OCI-LY7 (cell line): ENCODE measurements at regions not wholly inside any gene's neighbourhood (a gene's known extent, or its start where the extent isn't known, plus 50 kb on each side); places are given as distances from the start of the nearest gene placed in this dataset.

Source experiments
- BruUV-seq: library from RNA; stranded (reverse); fragments of 400-500 nt; replicated peaks from 2 replicates; lab custom pipeline; 2021; lab: Mats Ljungman, UMichigan
- CTCF ChIA-PET: fragments of 300-600 bp; sonication (Branson Sonifier 250); formaldehyde crosslinking; loops from one replicate; lab custom pipeline; 2022; ENCODE audit warnings: antibody characterized with exemption; ENCODE audit not compliant: unreplicated experiment; lab: Charles Lee
- POLR2A ChIA-PET: fragments of 300-600 bp; sonication (Branson Sonifier 250); formaldehyde crosslinking; loops from one replicate; lab custom pipeline; 2022; ENCODE audit warnings: antibody characterized with exemption; lab: Charles Lee
- DNase-seq: peaks from one replicate; pipeline ENCODE4 v3.0.0-alpha.2; 2015; ENCODE audit warnings: low spot score
- H2AFZ ChIP-seq: fragments of 200-600 bp; sonication (generic), shearing (Covaris generic); 2 replicates; pipeline ENCODE4 v1.6.1; 2014; ENCODE audit warnings: mild to moderate bottlenecking, antibody characterized with exemption, low read length, moderate library complexity
- H3K27ac ChIP-seq: fragments of 200-600 bp; sonication (generic); 2 replicates; pipeline ENCODE4 v1.5.1; 2014; ENCODE audit warnings: mixed run types, low read depth, mild to moderate bottlenecking, moderate library complexity, low read length, inconsistent platforms; ENCODE audit not compliant: poor library complexity, severe bottlenecking
- H3K36me3 ChIP-seq: fragments of 200-600 bp; sonication (generic); 2 replicates; pipeline ENCODE4 v1.6.1; 2014; ENCODE audit warnings: mild to moderate bottlenecking, antibody characterized with exemption, low read length, moderate library complexity, mixed read lengths; ENCODE audit not compliant: insufficient read depth
- H3K4me1 ChIP-seq: fragments of 200-600 bp; sonication (generic); 2 replicates; pipeline ENCODE4 v1.5.1; 2014; ENCODE audit warnings: mild to moderate bottlenecking, low read length; ENCODE audit not compliant: insufficient read depth, poor library complexity, severe bottlenecking
- H3K4me2 ChIP-seq: fragments of 200-600 bp; sonication (generic); 2 replicates; pipeline ENCODE4 v1.6.1; 2014; ENCODE audit warnings: mild to moderate bottlenecking, low read length
- H3K4me3 ChIP-seq: fragments of 200-600 bp; sonication (generic); 2 replicates; pipeline ENCODE4 v1.5.1; 2014; ENCODE audit warnings: mild to moderate bottlenecking, low read depth, low read length; ENCODE audit not compliant: poor library complexity, severe bottlenecking
- H3K79me2 ChIP-seq: fragments of 200-600 bp; sonication (generic); 2 replicates; pipeline ENCODE4 v1.6.1; 2016; ENCODE audit warnings: low read depth, mild to moderate bottlenecking, low read length, moderate library complexity, mixed read lengths; ENCODE audit not compliant: insufficient read depth
- H3K9me2 ChIP-seq: fragments of 200-600 bp; sonication (generic); 2 replicates; pipeline ENCODE4 v1.6.1; 2016; ENCODE audit warnings: mild to moderate bottlenecking, low read length, mixed read lengths; ENCODE audit not compliant: insufficient read depth
- H3K9me3 ChIP-seq: fragments of 200-600 bp; sonication (generic); 2 replicates; pipeline ENCODE4 v1.6.1; 2014; ENCODE audit warnings: mild to moderate bottlenecking, mixed run types, low read length, mixed read lengths
- H4K20me1 ChIP-seq: fragments of 200-600 bp; sonication (generic); 2 replicates; pipeline ENCODE4 v1.6.1; 2014; ENCODE audit warnings: mild to moderate bottlenecking, antibody characterized with exemption, low read length, moderate library complexity, mixed read lengths; ENCODE audit not compliant: insufficient read depth
- CTCF ChIP-seq: fragments of 200-600 bp; sonication (generic); conservative IDR thresholded peaks from 2 replicates; pipeline ENCODE4 v1.5.1; 2014; ENCODE audit warnings: mild to moderate bottlenecking, antibody characterized with exemption, low read length, moderate library complexity, mixed read lengths
- EZH2phosphoT487 ChIP-seq: fragments of 200-600 bp; sonication (generic); IDR thresholded peaks from 2 replicates; pipeline ENCODE4 v1.6.1; 2018; ENCODE audit warnings: low read depth, borderline replicate concordance, mild to moderate bottlenecking, mixed run types, antibody characterized with exemption, low read length, moderate library complexity, mixed read lengths
- intact Hi-C: fragments of 100-400 bp; cut with micrococcal nuclease; formaldehyde crosslinking; loops from one replicate; pipeline ENCODE4 v1.10.0; 2022; ENCODE audit not compliant: unreplicated experiment

GRCh38 chr17:34171245-34171818 is 83.8 kb upstream of the CCL2 start:
- Histone ChIP-seq H3K79me2 (no peaks in the 10 kb centered on the region), H2AFZ (no peak overlapping the region), H4K20me1 (no peaks in the 10 kb centered on the region), H3K9me3 (no peaks in the 10 kb centered on the region), H3K9me2 (no peaks in the 10 kb centered on the region), H3K27ac (no peak overlapping the region), H3K4me1 (no peaks in the 10 kb centered on the region), H3K4me3 (no peak overlapping the region), H3K4me2 (no peak overlapping the region), H3K36me3 (no peaks in the 10 kb centered on the region)
- peak; percentile 63 for DNase-seq
- intact Hi-C loops, result loop anchor here (1.0 kb wide), 1 partner anchor 190 kb away; no protein-coding TSS in a partner anchor
- no peak for TF ChIP-seq EZH2phosphoT487
- peak; percentile 91 for TF ChIP-seq CTCF
- ChIA-PET CTCF (interaction anchor here (1.9 kb wide), 1 partner anchor 190 kb away, joined by 7 read pairs; no protein-coding TSS in a partner anchor), POLR2A (no interaction called here)
- no TSS peak for BruUV-seq

- Histone ChIP-seq H3K4me2 (no peak overlapping the region), H3K79me2 (no peaks in the 10 kb centered on the region), H3K9me2 (no peaks in the 10 kb centered on the region), H3K4me3 (no peak overlapping the region), H2AFZ (no peak overlapping the region), H3K27ac (no peak overlapping the region), H3K4me1 (no peaks in the 10 kb centered on the region), H3K36me3 (no peaks in the 10 kb centered on the region), H4K20me1 (no peaks in the 10 kb centered on the region), H3K9me3 (no peaks in the 10 kb centered on the region)
- TF ChIP-seq CTCF, result no peak
- no peak for TF ChIP-seq EZH2phosphoT487
- POLR2A ChIA-PET, result no interaction called here
- intact Hi-C loops, result no loop called here
- CTCF ChIA-PET, result no interaction called here
- DNase-seq, result no peak
- no TSS peak for BruUV-seq
These were observed 82.6 kb upstream of the CCL2 start for GRCh38 chr17:34172390-34172918.

- Histone ChIP-seq H3K79me2 (no peaks in the 10 kb centered on the region), H3K27ac (no peak overlapping the region), H3K4me1 (no peaks in the 10 kb centered on the region), H3K4me2 (no peak overlapping the region), H2AFZ (no peak overlapping the region), H3K4me3 (no peak overlapping the region), H4K20me1 (no peaks in the 10 kb centered on the region), H3K9me3 (no peaks in the 10 kb centered on the region), H3K36me3 (no peaks in the 10 kb centered on the region), H3K9me2 (no peaks in the 10 kb centered on the region)
- intact Hi-C loops, result no loop called here
- BruUV-seq, result no TSS peak
- DNase-seq, result no peak
- ChIA-PET POLR2A (no interaction called here), CTCF (no interaction called here)
- no peak for TF ChIP-seq EZH2phosphoT487
These were observed 81.8 kb upstream of the CCL2 start for GRCh38 chr17:34173241-34173640.
